ENCODE measurements at regions not wholly inside any gene's neighbourhood (a gene's known extent, or its start where the extent isn't known, plus 50 kb on each side); places are given as distances from the start of the nearest gene placed in this dataset.

DNA sequence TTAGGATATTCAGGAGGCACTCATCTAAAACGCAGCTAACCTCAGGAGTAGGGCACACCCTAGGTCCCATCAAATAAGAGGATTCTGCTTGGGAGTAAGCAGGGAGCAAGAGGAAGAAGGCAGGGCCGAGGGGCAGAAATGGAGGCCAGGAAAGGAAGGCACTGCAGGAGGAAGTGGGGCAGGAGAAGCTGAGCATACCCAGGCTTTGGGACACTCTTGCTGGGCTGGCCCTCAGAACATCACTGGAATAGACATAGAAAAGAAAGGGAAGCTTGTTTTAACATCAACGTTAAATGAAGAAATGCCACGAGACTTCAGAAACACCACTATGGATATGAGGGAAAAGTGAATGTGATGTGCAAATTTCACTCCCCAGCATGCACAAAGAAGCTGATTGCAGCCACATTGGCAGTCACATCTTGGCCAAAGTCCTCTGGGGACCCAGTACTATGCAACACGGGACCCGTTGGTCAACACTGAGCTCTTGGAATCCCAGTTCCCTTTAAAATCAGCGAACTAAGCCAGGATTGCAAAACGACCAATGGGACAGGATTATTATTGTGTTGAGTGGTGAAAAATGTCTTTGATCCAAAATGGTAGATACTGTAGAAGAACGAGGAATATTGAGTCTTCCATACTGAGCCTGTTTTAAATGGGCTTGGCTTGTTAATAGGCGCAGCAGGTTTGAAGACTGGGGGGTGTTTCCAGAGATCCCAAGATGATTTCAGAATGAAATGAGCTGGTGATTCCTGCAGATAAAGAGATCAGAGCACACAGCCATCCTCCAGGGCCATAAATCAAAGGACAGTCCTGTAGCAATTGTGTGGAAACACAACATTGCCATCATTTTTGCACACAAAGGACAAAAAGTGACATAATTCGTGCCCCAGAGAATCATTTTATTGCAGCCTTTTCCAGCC is 152.4 kb downstream of the TOMM20 start:
- no peak for DNase-seq (ENCODE audit: low read depth)

DNA sequence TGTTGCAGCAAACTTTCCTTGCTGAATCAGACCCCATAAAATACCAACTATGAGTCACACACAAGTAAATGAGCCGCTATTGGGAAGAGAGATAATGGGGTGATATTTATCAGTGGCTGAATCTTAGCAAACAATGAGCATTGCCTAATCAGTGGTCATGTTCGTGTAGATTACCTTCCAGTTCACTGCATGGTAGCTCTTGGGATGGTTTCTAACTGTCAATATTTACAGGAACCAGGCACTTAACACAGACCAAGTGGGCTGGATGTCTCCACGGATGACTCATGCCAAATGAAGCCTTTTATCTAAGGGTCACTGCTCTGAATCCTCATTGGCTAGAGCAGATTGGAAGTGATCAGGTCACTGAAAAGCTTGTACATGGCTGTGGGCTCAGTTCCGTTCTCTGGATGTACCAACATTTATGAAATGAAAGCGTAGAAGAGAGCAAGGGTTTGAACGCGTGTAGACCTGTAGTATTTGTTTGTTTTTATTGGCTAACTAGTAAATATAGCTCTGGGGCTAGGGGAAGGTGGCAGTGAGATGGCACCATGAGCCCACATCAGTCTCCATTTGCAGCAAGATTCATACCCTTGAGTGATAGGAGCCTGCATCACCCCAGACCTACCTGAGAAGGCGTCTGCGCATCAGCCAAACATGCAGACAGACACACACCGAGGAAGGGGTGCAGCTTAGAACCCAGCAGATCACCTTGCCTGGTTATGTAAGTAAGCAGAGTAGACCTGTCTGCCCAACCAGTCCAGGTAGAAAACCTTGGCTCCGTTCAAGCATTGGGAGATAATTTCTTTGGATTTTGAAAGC is 153.3 kb downstream of the TOMM20 start:
- DNase-seq (ENCODE audit: low read depth), result peak; percentile 74

DNA sequence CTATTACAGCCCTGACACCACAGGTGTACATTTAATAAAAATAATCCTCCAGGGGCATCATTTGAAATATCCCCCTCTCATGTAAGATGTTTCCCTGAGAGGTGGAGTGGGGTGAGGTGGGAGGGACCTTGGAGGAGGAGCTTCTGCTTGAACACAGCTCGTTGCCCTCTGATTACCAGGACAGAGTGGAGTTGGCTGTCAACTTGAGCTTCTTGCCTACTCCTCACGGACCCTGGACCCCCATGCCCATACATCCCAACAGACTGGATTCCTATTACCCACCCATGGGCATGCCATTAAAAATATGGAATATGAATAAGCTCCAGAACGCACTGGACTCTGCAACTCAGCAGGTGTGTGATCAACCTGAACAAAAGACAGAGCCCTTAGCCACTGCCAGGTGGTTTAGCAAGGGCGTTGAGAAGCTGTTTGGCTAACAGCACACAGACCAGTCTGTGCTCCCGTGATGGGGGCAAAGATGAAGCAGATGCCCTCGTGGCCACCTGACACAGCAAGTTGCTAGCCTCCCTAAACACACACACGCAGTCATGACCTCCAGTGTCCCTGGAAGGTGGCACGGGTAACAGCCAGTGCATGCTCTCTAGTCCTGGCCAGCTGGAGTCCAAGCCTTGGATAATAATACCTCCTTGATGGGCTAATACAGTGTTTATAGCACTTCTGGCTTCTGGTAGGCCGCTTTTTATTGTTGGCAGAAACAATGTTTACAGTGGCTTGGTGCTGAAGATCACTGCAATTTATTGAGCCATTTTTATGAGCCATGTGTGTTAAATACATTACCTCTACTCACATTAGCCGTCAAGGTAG is 155.0 kb downstream of the TOMM20 start:
- no peak for DNase-seq (ENCODE audit: low read depth)

DNA sequence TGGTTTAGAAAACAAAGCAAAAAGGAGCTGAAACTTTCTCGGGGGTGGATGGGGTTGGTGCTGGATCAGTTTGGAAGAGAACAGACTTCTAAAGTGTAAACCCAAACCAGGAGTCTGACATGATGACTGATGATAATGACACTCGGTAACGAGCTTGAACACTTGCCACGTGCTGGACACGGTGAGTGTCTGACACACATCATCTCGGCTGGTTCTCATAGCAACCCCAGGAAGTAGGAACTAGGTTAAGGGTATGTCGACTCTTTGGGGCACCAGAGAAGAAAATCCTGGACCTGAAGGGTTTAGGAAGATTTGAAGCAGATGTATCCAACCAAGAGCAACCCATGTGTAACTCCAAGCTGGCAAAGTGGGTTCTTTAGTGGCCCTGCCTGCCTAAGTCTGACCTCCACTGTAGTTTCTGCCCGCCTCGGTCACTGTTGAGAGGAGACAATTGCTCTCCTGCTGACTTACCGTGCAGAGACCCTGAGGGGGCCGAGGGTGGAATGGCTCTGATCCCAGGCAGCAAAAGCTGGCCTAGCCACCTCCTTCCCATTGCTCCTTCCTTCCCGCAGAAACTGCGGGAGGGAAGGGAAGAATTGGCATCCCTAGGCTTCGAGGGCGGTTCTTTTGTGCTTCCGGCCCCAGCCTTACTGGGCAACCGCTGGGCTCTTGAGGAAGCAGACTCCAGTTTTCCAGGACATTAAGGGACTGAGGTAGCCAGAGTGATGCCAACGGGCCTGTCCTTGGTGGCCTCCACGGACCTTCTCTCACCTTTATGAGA is 156.0 kb downstream of the TOMM20 start:
- no peak for DNase-seq (ENCODE audit: low read depth)

DNA sequence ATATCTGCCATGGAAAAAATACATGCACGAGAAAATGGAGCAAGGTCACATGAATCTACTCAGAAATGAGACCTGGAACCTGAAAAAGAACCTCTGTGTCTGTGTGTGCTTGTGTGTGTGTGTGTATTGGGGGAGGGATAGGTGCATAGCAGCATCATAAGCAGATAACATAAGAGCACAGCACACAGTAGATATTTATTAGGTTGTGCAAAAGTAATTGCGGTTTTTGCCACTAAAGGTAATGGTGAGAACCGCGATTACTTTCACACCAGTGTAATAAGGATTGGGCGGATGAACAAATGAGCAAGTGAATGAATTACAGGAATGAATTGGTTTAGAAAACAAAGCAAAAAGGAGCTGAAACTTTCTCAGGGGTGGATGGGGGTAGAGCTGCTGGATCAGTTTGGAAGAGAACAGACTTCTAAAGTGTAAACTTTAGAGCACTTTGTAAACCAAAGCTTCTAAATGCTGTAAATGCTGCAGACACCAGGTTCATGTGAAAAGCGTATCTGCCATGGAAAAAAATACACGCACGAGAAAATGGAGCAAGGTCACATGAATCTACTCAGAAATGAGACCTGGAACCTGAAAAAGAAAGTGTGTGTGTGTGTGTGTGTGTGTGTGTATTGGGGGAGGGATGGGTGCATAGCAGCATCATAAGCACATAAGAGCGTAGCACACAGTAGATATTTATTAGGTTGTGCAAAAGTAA is 156.9 kb downstream of the TOMM20 start:
- no peak for DNase-seq (ENCODE audit: low read depth)

DNA sequence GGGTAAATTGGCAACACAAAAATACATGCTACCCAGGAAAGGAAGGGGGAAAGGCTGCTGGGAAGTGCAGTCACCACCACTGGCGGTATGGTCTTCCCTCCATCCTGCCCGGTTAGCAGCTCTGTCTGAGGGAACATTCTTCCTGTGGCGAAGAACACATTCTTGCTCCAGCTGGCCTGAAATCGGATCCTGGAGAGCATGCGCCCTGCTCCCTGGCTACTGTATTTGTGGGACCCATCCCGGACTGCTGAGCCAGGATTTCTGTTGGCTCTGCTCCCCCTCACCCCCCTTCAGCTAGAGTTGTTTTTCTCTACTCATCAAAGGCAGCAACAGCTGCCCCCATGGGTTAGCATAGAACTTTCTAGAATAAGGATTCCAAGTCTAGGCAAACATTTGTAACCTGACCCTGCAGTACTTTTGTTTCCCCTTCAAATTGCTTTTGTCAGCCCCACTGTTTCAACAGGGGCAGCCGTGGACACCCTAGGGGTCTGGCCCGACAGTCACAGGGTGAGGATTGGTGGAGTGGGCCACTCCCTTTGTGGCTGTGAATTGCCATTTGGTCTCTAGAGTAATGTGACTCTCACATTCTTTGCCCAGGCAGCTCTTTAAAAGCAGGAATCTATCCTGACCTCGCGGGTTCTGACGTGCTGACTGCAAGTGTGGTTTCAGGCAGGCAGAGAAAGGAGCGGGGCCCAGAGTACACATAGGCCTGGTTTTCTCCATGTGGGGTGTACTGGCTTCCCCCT is 157.7 kb downstream of the TOMM20 start:
- peak; percentile 99 for DNase-seq (ENCODE audit: low read depth)

DNA sequence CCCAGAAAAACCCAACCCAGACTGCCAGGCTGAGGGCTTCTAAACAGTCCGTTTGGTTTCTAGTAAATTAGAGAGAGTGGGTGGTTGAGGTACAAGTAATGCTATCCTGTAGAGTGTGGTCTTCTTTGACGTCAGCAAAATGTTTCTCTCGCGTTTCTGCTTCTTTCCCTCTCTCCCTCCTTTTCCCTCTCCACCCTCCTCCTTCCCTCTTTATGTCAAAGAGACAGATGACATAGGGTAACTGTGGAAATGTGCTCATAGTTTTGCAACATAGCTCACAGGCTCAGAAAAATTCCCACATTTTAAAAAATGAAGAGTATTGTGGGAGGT is 158.3 kb downstream of the TOMM20 start:
- DNase-seq (ENCODE audit: low read depth), result no peak

DNA sequence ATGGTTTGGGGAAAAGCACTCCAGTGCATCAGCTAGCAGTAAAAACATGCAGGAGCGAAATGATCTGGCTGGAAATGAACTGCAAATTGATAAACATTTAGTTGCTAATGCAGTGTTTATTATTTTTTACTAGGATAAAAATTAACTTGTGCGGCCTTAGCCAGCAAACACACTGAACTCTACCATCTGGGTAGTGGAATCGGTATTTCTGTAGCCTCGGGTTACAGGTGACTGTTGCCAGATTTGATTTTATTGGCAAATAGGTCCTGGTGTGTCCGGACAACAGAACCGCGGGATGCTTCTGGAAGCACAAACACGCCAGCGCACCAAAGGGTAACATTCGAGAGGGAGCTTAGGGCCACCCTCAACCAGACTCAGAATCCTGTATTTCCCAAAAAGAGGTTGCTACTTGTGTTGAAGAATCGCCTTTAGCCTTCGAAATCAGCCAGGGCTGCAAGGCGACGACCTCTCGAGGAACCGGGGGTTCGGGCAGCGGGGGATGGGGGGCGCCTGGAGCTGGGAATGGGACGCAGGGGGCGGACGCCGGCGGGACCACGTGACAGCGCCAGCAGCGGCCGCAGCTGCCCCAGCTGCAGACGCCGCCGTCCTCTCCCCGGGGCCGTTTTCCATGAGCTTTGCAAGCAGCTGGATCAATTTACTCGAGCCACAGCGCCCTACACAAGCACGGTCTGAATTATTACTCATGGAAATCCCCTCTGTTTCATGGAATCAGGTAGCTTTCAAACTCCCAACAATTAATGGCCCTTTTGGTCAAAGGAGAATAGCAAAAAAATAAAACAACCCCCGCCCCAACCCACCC is 158.8 kb downstream of the TOMM20 start:
- peak; percentile 90 for DNase-seq (ENCODE audit: low read depth)

DNA sequence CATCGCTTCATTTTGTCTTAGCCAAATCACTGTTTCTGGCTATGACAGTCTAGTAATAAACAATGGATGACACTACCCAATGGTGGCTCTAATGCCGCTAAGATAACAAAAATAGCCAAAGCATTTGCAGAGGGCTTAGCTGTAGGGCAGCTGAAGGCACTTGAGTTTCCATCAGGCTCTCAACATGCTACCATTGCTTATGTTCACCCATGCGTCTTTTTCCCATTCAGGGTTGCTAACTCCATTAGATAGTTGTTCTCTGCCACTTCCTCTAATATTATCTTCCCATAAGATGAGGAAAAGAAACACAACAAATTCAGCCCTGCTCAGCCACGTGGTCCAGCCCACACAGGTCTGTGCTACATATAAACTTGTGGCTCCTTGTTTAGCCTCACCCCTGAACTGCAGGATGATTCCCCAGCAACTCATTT is 159.6 kb downstream of the TOMM20 start:
- peak; percentile 72 for DNase-seq (ENCODE audit: low read depth)

DNA sequence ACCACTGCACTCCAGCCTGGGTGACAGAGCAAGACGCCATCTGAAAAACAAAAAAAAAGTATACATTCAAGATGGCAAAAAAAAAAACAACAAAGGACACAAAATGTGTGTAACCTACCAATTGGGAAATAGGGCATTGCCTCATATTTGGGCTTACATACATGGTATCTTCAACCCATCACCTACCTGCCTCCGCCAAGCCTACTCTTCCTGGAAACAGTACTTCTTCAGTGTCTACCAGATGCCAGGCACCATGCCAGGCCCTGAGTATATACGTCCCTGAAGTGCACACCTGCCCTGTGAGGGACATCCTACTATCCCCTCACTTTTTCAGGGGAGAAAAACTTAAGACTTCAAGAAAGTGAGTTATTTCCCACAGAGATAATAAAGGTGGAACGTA is 160.2 kb downstream of the TOMM20 start:
- no peak for DNase-seq (ENCODE audit: low read depth)

DNA sequence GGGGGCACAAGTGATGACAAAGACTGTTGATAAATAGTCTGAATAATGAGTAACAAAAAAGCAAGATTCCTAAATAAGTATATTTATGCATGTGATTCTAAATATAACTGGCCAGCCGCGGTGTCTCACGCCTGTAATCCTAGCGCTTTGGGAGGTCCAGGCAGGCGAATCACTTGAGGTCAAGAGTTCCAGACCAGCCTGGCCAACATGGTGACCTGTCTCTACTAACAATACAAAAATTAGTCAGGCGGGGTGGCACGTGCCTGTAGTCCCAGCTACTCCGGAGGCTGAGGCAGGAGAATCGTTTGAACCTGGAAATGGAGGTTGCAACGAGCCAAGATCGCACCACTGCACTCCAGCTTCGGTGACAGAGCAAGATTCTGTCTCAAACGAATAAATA is 161.5 kb downstream of the TOMM20 start:
- DNase-seq (ENCODE audit: low read depth), result peak; percentile 40

DNA sequence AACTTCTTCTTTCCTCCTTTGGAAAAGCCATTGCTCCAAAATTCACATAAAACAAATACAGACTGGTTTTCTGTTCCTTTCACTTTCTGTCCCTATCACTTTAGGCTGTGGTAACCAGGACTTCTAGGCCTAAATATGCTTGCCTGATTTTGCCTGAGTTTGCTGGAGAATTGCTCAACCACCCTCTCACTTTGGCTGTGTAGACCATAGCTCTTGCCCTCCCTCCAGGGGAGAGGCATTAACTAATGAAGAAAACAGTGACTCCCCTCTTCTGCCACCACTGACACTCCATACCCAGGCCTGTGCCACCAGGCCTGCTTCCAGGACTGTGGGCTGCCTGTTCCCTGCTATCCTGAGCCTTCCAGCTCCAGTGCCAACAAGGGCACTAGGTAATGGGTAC is 163.5 kb downstream of the TOMM20 start:
- no peak for DNase-seq (ENCODE audit: low read depth)

DNA sequence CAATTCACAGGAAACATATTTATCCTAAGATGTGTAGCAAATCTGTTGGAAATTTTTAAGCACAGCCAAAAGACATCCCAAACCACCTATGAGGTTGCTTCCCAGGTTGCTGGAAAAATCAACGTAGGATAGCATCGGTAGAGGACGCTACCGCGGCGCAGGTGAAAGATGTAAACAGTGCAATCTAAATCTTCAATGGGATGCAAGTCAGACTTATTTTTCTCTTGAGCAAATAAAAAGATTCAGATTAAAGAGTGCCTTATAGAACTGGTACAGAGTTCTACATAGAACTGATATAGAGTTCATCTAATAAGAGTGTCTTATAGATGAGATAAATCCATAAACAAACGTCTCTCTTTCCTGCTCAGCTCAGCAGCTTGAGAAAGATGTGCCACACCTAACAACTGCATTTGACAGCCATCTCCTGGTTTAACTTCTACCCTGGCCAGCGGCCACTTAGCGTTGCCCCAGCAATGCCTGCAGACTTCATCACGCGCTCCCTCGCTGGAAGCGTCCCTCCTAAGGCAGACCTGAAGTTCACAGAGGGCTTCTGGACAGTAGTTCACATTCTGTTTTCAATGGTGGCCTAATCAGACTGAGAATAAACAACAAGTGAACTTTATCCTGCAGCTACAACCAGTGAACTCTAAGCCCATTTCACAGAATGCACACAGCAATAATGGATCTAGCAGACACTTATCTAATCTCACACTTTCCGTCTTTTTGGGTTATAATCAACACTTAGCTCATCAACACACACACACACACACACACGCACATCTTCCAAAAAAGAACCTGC is 164.5 kb downstream of the TOMM20 start:
- no peak for DNase-seq (ENCODE audit: low read depth)

DNA sequence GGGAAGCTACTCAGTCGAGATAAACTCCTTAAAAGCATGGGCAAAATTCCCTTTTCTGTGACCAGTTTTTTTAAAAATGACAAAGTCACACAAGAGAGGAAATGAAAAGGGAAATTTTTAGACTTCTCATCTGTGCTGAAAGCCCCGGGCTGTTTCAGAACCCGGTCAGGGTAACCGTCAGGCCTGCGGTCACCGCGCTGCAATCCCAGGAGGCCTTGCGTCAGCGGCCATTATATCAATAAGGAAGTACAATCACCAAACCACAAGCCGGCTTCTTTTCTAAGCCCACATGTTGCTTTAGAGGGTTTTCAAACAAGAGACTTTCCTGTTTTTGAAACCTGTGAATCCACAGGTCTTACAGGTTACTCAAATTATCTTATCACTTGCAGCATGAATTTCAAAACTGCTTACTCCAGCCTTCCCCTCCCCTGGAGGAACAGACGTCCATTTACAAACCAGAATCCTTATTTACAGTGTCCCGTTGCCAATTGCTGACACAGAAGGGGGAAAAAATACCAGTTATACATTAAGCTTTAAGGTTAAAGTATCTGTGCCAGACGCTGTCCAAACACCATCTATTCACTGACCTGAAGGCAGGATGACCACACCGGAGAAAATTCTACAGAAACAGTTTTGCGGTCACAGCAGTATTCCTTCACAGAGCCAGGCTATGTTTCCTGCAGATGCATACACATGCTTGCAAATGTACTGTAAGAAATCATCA is 165.3 kb downstream of the TOMM20 start:
- peak; percentile 92 for DNase-seq (ENCODE audit: low read depth)

DNA sequence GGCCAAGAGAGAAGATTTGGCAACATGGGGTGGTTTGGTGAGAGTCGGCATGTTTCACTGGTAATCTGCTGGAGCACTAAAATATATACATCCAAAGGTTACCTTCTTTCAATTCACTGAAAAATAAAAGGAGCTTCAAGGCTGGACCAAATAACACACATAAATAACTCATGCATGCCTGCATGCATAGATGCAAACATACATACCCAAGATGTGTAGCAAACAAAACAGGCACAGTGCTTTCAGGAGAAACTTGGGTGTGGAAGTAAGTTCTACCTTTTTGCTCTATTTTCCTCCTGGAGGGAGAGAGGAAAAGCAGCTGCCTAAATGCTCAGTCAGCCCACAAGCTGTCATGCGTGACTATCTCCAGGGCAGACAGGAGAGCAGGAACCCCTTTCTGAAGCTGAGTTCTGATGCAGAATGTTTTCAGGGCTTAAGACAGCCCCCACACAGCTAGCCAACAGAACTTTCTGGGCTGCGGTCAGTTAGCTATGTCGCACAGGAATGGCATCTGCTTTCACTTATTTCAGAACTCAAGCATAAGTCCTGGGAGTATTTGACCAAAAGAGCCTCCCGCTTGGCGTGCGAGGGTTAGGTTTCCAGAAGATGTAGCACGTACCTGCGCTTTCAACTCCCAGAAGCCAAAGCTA is 166.2 kb downstream of the TOMM20 start:
- DNase-seq (ENCODE audit: low read depth), result peak; percentile 99
